ENCODE measurements at regions not wholly inside any gene's neighbourhood (a gene's known extent, or its start where the extent isn't known, plus 50 kb on each side); places are given as distances from the start of the nearest gene placed in this dataset.

DNA sequence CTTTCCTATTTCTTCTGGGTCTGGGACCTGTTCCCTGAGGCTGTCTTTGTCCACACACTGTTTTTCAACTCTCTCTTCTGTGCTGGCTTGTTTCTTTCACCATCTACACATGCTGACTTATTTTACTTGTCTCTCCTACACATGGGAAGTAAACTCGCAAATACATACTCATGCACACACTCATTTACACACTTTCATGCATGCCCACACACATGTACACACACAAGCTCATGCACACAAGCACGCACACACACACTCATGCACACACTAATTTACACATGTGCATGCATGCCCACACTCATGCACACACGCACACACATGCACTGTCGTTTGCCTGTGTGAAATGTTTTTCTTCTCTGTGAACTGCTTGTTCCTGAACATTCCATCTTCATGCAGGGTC lies 169.0 kb downstream of the IRX2 start:
- no peak overlapping the region for H2AFZ ChIP-seq (ENCODE audit: low read depth, low read length, severe bottlenecking)
- H3K27ac ChIP-seq (ENCODE audit: low read depth, low read length) = no peak overlapping the region
- H3K79me2 ChIP-seq (ENCODE audit: insufficient read depth, low read length) = no peaks in the 10 kb centered on the region
- H3K9me3 ChIP-seq (ENCODE audit: insufficient read depth, low read length) = no peaks in the 10 kb centered on the region
- no peak overlapping the region for H3K4me3 ChIP-seq (ENCODE audit: insufficient read depth, low read length, poor library complexity, severe bottlenecking)
- H3F3A ChIP-seq (ENCODE audit: insufficient read depth) = no peaks in the 10 kb centered on the region
- no peaks in the 10 kb centered on the region for H3K9me2 ChIP-seq (replicated peaks; ENCODE audit: insufficient read depth, low read length)
- TF ChIP-seq EZH2phosphoT487 (conservative IDR thresholded peaks at IDR 0.05; ENCODE audit: low read length) = no peak
- TF ChIP-seq CTCF (IDR thresholded peaks at IDR 0.05; ENCODE audit: insufficient read depth, low read length, poor library complexity, severe bottlenecking) = no peak
- no peaks in the 10 kb centered on the region for H3K36me3 ChIP-seq (ENCODE audit: low read length)
- H3K4me2 ChIP-seq (ENCODE audit: low read depth, low read length, poor library complexity, severe bottlenecking) = no peak overlapping the region
- no peaks in the 10 kb centered on the region for H3K27me3 ChIP-seq (ENCODE audit: low read length)
- H3K9ac ChIP-seq (ENCODE audit: low read length) = no peak overlapping the region
- H4K20me1 ChIP-seq (ENCODE audit: low read depth, low read length) = no peaks in the 10 kb centered on the region

DNA sequence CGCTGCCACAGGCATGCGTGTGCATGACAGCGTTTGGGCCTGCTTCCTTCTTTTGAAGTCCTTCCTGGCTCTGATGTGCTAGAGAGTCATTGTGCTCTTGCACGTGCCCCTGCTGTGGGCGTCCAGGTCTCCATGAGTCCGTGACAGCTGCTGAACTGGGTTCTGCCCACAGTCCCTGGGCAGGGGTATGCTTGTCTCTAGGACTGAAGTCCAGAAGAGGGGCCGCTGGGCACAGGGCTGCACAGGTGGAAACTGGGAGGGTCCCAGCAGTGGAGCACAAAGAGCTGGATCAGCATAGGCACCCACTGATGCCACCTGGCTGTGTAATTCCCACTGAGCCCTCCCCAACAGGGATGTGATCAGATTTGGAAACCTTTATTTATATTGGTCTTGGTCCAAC lies 169.4 kb downstream of the IRX2 start:
- no peaks in the 10 kb centered on the region for H3K36me3 ChIP-seq (ENCODE audit: low read length)
- no peak overlapping the region for H3K4me3 ChIP-seq (ENCODE audit: insufficient read depth, low read length, poor library complexity, severe bottlenecking)
- no peak overlapping the region for H2AFZ ChIP-seq (ENCODE audit: low read depth, low read length, severe bottlenecking)
- H3F3A ChIP-seq (ENCODE audit: insufficient read depth) = no peaks in the 10 kb centered on the region
- H3K9me2 ChIP-seq (replicated peaks; ENCODE audit: insufficient read depth, low read length) = no peaks in the 10 kb centered on the region
- H3K79me2 ChIP-seq (ENCODE audit: insufficient read depth, low read length) = no peaks in the 10 kb centered on the region
- H3K27me3 ChIP-seq (ENCODE audit: low read length) = no peaks in the 10 kb centered on the region
- H3K9ac ChIP-seq (ENCODE audit: low read length) = no peak overlapping the region
- no peaks in the 10 kb centered on the region for H3K9me3 ChIP-seq (ENCODE audit: insufficient read depth, low read length)
- no peaks in the 10 kb centered on the region for H4K20me1 ChIP-seq (ENCODE audit: low read depth, low read length)
- no peak overlapping the region for H3K27ac ChIP-seq (ENCODE audit: low read depth, low read length)
- no peak overlapping the region for H3K4me2 ChIP-seq (ENCODE audit: low read depth, low read length, poor library complexity, severe bottlenecking)
- TF ChIP-seq EZH2phosphoT487 (conservative IDR thresholded peaks at IDR 0.05; ENCODE audit: low read length) (no peak), CTCF (IDR thresholded peaks at IDR 0.05; ENCODE audit: insufficient read depth, low read length, poor library complexity, severe bottlenecking) (no peak)

GRCh38 chr5:2581418-2581817 lies 170.1 kb downstream of the IRX2 start:
- H3K36me3 ChIP-seq (ENCODE audit: low read length) = no peaks in the 10 kb centered on the region
- H3K9me2 ChIP-seq (replicated peaks; ENCODE audit: insufficient read depth, low read length) = no peaks in the 10 kb centered on the region
- no peaks in the 10 kb centered on the region for H3K27me3 ChIP-seq (ENCODE audit: low read length)
- H3K79me2 ChIP-seq (ENCODE audit: insufficient read depth, low read length) = no peaks in the 10 kb centered on the region
- H3K27ac ChIP-seq (ENCODE audit: low read depth, low read length) = no peak overlapping the region
- no peaks in the 10 kb centered on the region for H3K9me3 ChIP-seq (ENCODE audit: insufficient read depth, low read length)
- H3F3A ChIP-seq (ENCODE audit: insufficient read depth) = no peaks in the 10 kb centered on the region
- H3K9ac ChIP-seq (ENCODE audit: low read length) = no peak overlapping the region
- no peak for TF ChIP-seq EZH2phosphoT487 (conservative IDR thresholded peaks at IDR 0.05; ENCODE audit: low read length)
- TF ChIP-seq CTCF (IDR thresholded peaks at IDR 0.05; ENCODE audit: insufficient read depth, low read length, poor library complexity, severe bottlenecking) = no peak
- no peaks in the 10 kb centered on the region for H4K20me1 ChIP-seq (ENCODE audit: low read depth, low read length)
- H3K4me2 ChIP-seq (ENCODE audit: low read depth, low read length, poor library complexity, severe bottlenecking) = no peak overlapping the region
- no peak overlapping the region for H2AFZ ChIP-seq (ENCODE audit: low read depth, low read length, severe bottlenecking)
- no peak overlapping the region for H3K4me3 ChIP-seq (ENCODE audit: insufficient read depth, low read length, poor library complexity, severe bottlenecking)

- no peak for TF ChIP-seq CTCF (IDR thresholded peaks at IDR 0.05; ENCODE audit: insufficient read depth, low read length, poor library complexity, severe bottlenecking)
- no peak for TF ChIP-seq EZH2phosphoT487 (conservative IDR thresholded peaks at IDR 0.05; ENCODE audit: low read length)
- Histone ChIP-seq H3K9me2 (replicated peaks; ENCODE audit: insufficient read depth, low read length) (no peaks in the 10 kb centered on the region), H3K9me3 (ENCODE audit: insufficient read depth, low read length) (no peaks in the 10 kb centered on the region), H3K27me3 (ENCODE audit: low read length) (no peaks in the 10 kb centered on the region), H3K79me2 (ENCODE audit: insufficient read depth, low read length) (no peaks in the 10 kb centered on the region), H3K4me3 (ENCODE audit: insufficient read depth, low read length, poor library complexity, severe bottlenecking) (no peak overlapping the region), H3F3A (ENCODE audit: insufficient read depth) (no peaks in the 10 kb centered on the region), H3K9ac (ENCODE audit: low read length) (no peak overlapping the region), H3K4me2 (ENCODE audit: low read depth, low read length, poor library complexity, severe bottlenecking) (no peak overlapping the region), H4K20me1 (ENCODE audit: low read depth, low read length) (no peaks in the 10 kb centered on the region), H2AFZ (ENCODE audit: low read depth, low read length, severe bottlenecking) (no peak overlapping the region), H3K27ac (ENCODE audit: low read depth, low read length) (no peak overlapping the region), H3K36me3 (ENCODE audit: low read length) (no peaks in the 10 kb centered on the region)
These were observed 172.4 kb downstream of the IRX2 start for GRCh38 chr5:2579126-2579525.
